Central memory CD8-positive, alpha-beta T cell (primary cell): ENCODE measurements at regions not wholly inside any gene's neighbourhood (a gene's known extent, or its start where the extent isn't known, plus 50 kb on each side); places are given as distances from the start of the nearest gene placed in this dataset.

ENCODE experiments used
- ATAC-seq: fragments of 150-1000 bp; cut with Tn5 transposase; replicated peaks from 2 replicates; pipeline ENCODE4 v1.10.0; 2022; ENCODE audit warnings: mild to moderate bottlenecking, moderate FRiP score, moderate number of reproducible peaks; ENCODE audit not compliant: poor library complexity, severe bottlenecking; ENCODE audit errors: extremely low read depth
- DNase-seq, 2 donors: peaks; one replicate each; pipeline ENCODE4 v3.0.0; 2021; ENCODE audit warnings: low spot score in 2 of 2
- H3K27ac Mint-ChIP-seq: one replicate; pipeline ENCODE4 v1.8.0; 2022; ENCODE audit warnings: low read depth, mild to moderate bottlenecking, moderate library complexity, mixed read lengths
- H3K27me3 Mint-ChIP-seq: one replicate; pipeline ENCODE4 v1.8.0; 2022; ENCODE audit warnings: mixed read lengths
- H3K36me3 Mint-ChIP-seq: one replicate; pipeline ENCODE4 v1.8.0; 2022; ENCODE audit warnings: mild to moderate bottlenecking, moderate library complexity, mixed read lengths; ENCODE audit not compliant: insufficient read depth
- H3K4me1 Mint-ChIP-seq: one replicate; pipeline ENCODE4 v1.8.0; 2022; ENCODE audit warnings: mixed read lengths
- H3K4me3 Mint-ChIP-seq: one replicate; pipeline ENCODE4 v1.8.0; 2022; ENCODE audit warnings: mild to moderate bottlenecking, moderate library complexity, mixed read lengths
- H3K9me3 Mint-ChIP-seq: one replicate; pipeline ENCODE4 v1.8.0; 2022; ENCODE audit warnings: mixed read lengths

- Mint-ChIP-seq H3K36me3 (peaks cover 4% of the 10 kb centered on the region), H3K27ac (no peak overlapping the region)
Measured at GRCh38 chr15:39194106-39194830, 386.6 kb upstream of the THBS1 start.

GRCh38 chr15:39195961-39196486, 384.9 kb upstream of the THBS1 start:
- Mint-ChIP-seq H3K4me3 (no peak overlapping the region), H3K27me3 (peaks cover 53% of the 10 kb centered on the region), H3K4me1 (no peaks in the 10 kb centered on the region), H3K9me3 (no peaks in the 10 kb centered on the region), H3K27ac (no peak overlapping the region), H3K36me3 (peaks cover 4% of the 10 kb centered on the region)
- no peak for DNase-seq
- ATAC-seq = no peak

More at GRCh38 chr15:39194106-39194830, 386.6 kb upstream of the THBS1 start:
- no peak overlapping the region for H3K4me3 Mint-ChIP-seq
- peaks cover 52% of the 10 kb centered on the region for H3K27me3 Mint-ChIP-seq
- H3K9me3 Mint-ChIP-seq = no peaks in the 10 kb centered on the region
- ATAC-seq (no peak), DNase-seq (no peak)
- H3K4me1 Mint-ChIP-seq = no peaks in the 10 kb centered on the region

DNA sequence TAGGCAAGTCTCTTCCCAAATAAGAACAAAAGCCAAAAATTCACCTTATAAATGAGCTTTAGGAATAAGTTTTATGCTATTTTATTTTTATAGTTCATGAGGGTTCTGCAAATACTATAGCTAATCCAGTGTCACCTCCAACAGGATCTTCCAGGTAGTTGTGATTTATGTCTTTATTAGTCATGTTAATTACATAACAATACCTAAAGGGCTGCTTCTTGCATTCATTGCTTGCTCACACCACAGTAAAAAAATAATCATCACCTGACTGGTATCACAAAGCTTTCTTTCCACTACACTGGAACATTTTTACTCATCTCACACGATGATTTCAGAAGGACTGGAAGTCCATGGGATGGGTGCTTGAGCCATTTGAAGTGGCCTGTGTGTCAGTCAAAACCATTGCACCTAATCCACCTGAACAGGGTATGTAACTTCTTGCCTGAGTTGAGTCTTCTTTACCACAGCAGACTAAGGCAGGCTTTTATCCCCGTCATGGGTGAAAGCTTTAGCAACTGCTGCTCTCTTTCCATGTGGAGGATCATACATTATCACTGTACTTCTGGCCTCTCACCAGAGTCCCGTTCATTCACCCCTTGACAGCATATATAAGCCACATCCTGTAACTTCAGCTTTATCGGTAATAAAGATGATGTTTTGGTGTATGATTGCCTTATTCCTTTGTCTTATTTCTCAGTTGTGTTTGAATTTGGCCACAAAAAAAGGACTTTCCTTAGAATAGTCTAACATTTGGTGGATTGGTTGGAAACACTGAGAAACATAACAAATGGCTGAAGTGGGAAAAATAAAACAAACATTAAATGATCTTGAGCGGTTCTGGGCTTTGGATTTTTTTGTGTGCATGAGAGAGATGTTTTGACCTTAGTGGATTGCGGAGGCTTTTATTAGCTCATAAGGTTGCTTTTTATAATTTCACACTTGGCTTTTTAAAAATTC, 382.6 kb upstream of the THBS1 start:
- ATAC-seq = no peak
- Mint-ChIP-seq H3K9me3 (no peaks in the 10 kb centered on the region), H3K4me1 (no peaks in the 10 kb centered on the region), H3K36me3 (peaks cover 1% of the 10 kb centered on the region), H3K4me3 (no peak overlapping the region), H3K27ac (no peak overlapping the region), H3K27me3 (peaks cover 59% of the 10 kb centered on the region)
- DNase-seq = no peak

- no peaks in the 10 kb centered on the region for H3K4me1 Mint-ChIP-seq
Measured at GRCh38 chr15:39199076-39199475, 381.8 kb upstream of the THBS1 start.

DNA sequence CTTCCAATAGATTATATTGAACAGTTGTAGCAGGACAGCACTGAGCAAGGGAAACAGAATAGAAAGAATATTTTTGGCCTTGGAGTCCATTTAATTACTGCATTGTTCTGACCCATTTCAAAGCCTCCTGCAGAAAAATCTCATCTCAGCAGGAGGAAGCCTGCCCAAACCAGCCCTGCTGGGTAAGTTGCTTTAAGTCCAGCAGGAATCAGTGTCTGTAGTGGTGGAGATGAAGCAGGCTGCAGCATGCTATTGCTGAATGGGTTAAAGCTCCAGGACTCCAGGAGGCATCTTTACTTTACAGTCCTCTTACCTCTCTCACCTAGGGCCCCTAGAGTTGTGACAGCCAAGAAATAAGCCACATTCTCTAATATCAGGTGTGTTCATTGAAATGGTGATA, 380.3 kb upstream of the THBS1 start:
- H3K27me3 Mint-ChIP-seq = peaks cover 56% of the 10 kb centered on the region
- H3K9me3 Mint-ChIP-seq = no peaks in the 10 kb centered on the region
- no peaks in the 10 kb centered on the region for H3K4me1 Mint-ChIP-seq
- peaks cover 1% of the 10 kb centered on the region for H3K36me3 Mint-ChIP-seq
- H3K27ac Mint-ChIP-seq = no peak overlapping the region
- no peak overlapping the region for H3K4me3 Mint-ChIP-seq
- no peak for DNase-seq
- ATAC-seq = no peak

More at GRCh38 chr15:39199076-39199475, 381.8 kb upstream of the THBS1 start:
- H3K4me3 Mint-ChIP-seq = no peak overlapping the region
- no peaks in the 10 kb centered on the region for H3K9me3 Mint-ChIP-seq
- H3K27me3 Mint-ChIP-seq = peaks cover 55% of the 10 kb centered on the region
- H3K27ac Mint-ChIP-seq = no peak overlapping the region
- H3K36me3 Mint-ChIP-seq = peaks cover 1% of the 10 kb centered on the region
- DNase-seq = no peak
- ATAC-seq = no peak

- DNase-seq (no peak), ATAC-seq (no peak)
- peaks cover 64% of the 10 kb centered on the region for H3K27me3 Mint-ChIP-seq
- no peaks in the 10 kb centered on the region for H3K36me3 Mint-ChIP-seq
- H3K4me1 Mint-ChIP-seq = no peaks in the 10 kb centered on the region
- no peaks in the 10 kb centered on the region for H3K9me3 Mint-ChIP-seq
- no peak overlapping the region for H3K4me3 Mint-ChIP-seq
- H3K27ac Mint-ChIP-seq = no peak overlapping the region
Measured at GRCh38 chr15:39202641-39203040, 378.2 kb upstream of the THBS1 start.

DNA sequence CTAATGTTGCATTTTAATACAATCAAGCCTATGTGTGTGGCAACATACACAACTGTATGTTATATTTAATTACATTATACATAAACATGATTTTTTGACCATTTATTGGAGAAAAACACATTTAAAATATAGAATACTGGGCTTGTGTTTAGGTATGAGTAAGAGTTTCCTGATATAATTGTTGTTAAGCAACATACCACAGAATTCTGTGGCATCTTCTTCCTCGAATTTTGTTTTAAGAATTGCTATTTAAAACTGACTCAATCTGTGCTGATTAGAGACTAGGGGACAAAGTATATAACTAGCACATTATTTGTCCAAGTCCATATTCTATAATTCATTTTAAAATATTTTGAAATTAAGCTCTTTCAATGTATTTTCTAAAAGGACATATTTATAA, 376.8 kb upstream of the THBS1 start:
- H3K4me3 Mint-ChIP-seq = no peak overlapping the region
- H3K27me3 Mint-ChIP-seq = peaks cover 66% of the 10 kb centered on the region
- ATAC-seq (no peak), DNase-seq (no peak)
- H3K9me3 Mint-ChIP-seq = no peaks in the 10 kb centered on the region
- no peak overlapping the region for H3K27ac Mint-ChIP-seq
- H3K4me1 Mint-ChIP-seq = no peaks in the 10 kb centered on the region
- H3K36me3 Mint-ChIP-seq = no peaks in the 10 kb centered on the region

DNA sequence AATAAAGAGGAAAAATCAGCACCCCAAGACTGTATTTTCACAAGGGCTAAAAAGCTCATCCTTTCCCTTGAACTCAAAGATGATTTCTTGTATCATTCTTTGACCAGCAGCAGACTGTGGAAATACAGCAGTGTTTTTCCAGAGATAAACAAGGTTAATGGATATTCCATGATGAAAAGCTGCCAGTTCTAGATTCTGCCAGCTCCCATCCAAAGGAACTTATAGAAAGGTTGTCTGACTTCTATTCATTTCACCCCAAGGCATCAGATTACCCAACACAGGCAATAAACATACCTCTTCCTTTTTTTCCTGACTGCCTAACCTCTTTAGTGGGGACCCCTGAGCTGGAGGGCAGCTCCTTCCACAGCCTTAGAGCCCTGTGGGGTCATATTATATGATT, 375.8 kb upstream of the THBS1 start:
- Mint-ChIP-seq H3K27ac (no peak overlapping the region), H3K36me3 (no peaks in the 10 kb centered on the region), H3K4me3 (no peak overlapping the region), H3K9me3 (no peaks in the 10 kb centered on the region), H3K4me1 (no peaks in the 10 kb centered on the region), H3K27me3 (peaks cover 60% of the 10 kb centered on the region)
- ATAC-seq = no peak
- DNase-seq = no peak

GRCh38 chr15:39205506-39206371, 375.1 kb upstream of the THBS1 start:
- no peak overlapping the region for H3K4me3 Mint-ChIP-seq
- H3K9me3 Mint-ChIP-seq = no peaks in the 10 kb centered on the region
- no peak for ATAC-seq
- H3K4me1 Mint-ChIP-seq = no peaks in the 10 kb centered on the region
- no peaks in the 10 kb centered on the region for H3K36me3 Mint-ChIP-seq
- peaks cover 66% of the 10 kb centered on the region for H3K27me3 Mint-ChIP-seq
- no peak for DNase-seq
- no peak overlapping the region for H3K27ac Mint-ChIP-seq

- no peaks in the 10 kb centered on the region for H3K9me3 Mint-ChIP-seq
- ATAC-seq (no peak), DNase-seq (no peak)
- no peaks in the 10 kb centered on the region for H3K36me3 Mint-ChIP-seq
- no peaks in the 10 kb centered on the region for H3K4me1 Mint-ChIP-seq
- no peak overlapping the region for H3K27ac Mint-ChIP-seq
- no peak overlapping the region for H3K4me3 Mint-ChIP-seq
- peaks cover 68% of the 10 kb centered on the region for H3K27me3 Mint-ChIP-seq
Measured at GRCh38 chr15:39207532-39208115, 373.3 kb upstream of the THBS1 start.

- Mint-ChIP-seq H3K4me3 (no peak overlapping the region), H3K27me3 (peaks cover 68% of the 10 kb centered on the region), H3K36me3 (no peaks in the 10 kb centered on the region), H3K9me3 (no peaks in the 10 kb centered on the region), H3K27ac (no peak overlapping the region), H3K4me1 (no peaks in the 10 kb centered on the region)
- DNase-seq = no peak
- ATAC-seq = no peak
Measured at GRCh38 chr15:39208187-39208586, 372.7 kb upstream of the THBS1 start.
